Left ventricle myocardium superior (tissue), 1 donor: ENCODE measurements at regions not wholly inside any gene's neighbourhood (a gene's known extent, or its start where the extent isn't known, plus 50 kb on each side); places are given as distances from the start of the nearest gene placed in this dataset.
A peak's percentile ranks its signal among the peaks of the same experiment; 100 is the strongest.
"Not testable (repeated sequence)": the region's sequence is repeated elsewhere in the genome, so short reads cannot be mapped to it uniquely, and the experiment has no call there.

ENCODE experiments used
- ATAC-seq: fragments of 200-7000 bp; cut with Tn5 transposase; one replicate; pipeline ENCODE4 v1.9.1; 2020; ENCODE audit warnings: mild to moderate bottlenecking, moderate library complexity
- DNase-seq: peaks from one replicate; pipeline ENCODE4 v3.0.0-alpha.2; 2020
- intact Hi-C: fragments of 100-400 bp; cut with micrococcal nuclease; formaldehyde crosslinking; loops from one replicate; pipeline ENCODE4 v1.11.0; 2022
- donor health status: DM: no; HTN: yes; CAD: no; lungs with severe emphysema.

DNA sequence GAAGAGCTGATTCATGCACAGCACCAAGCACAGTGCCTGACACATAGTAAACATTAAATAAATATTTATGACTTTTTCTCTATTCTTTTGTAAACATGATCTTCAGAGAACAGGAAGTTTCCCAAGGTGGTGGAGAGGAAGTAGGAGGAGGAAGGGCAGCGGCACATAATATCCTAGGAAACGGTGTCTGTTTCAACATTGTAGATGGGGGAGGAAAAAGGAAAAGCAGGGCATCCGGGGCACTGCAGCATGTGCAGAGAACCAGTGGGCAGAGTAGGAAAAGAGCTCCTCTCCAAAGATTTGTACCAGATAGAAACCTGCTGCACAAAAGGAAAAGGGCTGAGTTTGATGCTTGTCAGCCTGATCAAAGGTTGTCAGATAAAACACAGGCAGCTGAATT is 421.7 kb upstream of the ZNF462 start:
- DNase-seq (no peak), ATAC-seq (no peak)
- intact Hi-C loops: no loop called here

GRCh38 chr9:106443520-106443919 is 419.4 kb upstream of the ZNF462 start:
- DNase-seq (no peak), ATAC-seq (no peak)
- intact Hi-C loops: no loop called here

- no peak for DNase-seq
- intact Hi-C loops: loop anchor here (5.0 kb wide), 1 partner anchor 428 kb away; no protein-coding TSS in a partner anchor
- ATAC-seq: peak; percentile 58
Observed at GRCh38 chr9:106445107-106445506, 417.9 kb upstream of the ZNF462 start.

GRCh38 chr9:106449336-106449927 is 413.5 kb upstream of the ZNF462 start:
- intact Hi-C loops: loop anchor here (5.0 kb wide), 1 partner anchor 432 kb away; no protein-coding TSS in a partner anchor
- ATAC-seq: no peak
- DNase-seq: no peak

DNA sequence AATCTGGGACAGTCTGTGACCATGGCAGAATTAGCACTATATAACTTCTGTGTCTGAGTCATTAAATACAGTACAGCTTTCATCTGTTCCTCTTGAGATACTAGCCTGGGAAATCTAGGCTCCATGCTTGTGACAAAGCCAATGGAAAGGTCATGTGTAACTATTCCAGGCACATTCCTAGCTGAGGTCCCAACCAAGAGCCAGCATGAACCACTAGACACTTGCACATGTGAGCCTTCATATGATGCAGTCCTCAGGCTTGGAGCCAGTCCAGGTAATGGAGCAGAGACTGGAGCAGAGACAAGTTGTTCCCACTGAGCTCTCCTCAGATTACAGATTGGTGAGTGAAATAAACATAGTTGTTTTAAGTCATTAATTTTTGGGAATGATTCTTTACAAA is 412.4 kb upstream of the ZNF462 start:
- DNase-seq: peak; percentile 59
- intact Hi-C loops: no loop called here
- peak; percentile 98 for ATAC-seq

DNA sequence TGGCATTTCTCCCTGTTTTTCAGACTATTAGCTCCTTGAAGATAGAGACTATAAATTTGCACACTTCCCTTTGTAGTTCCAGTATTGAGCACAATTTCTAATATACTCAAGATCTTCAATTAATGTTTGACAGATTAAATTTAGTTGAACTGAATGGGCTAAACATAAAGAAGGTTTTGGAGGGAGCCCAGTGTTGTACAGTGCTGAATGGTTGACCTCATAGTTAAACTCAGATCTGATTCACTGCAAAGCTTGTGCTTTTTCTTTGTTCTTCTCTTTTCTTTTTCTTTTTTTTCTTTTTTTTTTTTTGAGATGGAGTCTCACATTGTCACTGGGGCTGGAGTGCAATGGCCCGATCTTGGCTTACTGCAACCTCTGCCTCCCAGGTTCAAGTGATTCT is 411.7 kb upstream of the ZNF462 start:
- ATAC-seq: peak; percentile 50

GRCh38 chr9:106456581-106456980 is 406.4 kb upstream of the ZNF462 start:
- ATAC-seq: no peak
- no peak for DNase-seq
- intact Hi-C loops: no loop called here

More for the DNA sequence above, 411.7 kb upstream of the ZNF462 start:
- intact Hi-C loops: no loop called here
- DNase-seq: no peak

DNA sequence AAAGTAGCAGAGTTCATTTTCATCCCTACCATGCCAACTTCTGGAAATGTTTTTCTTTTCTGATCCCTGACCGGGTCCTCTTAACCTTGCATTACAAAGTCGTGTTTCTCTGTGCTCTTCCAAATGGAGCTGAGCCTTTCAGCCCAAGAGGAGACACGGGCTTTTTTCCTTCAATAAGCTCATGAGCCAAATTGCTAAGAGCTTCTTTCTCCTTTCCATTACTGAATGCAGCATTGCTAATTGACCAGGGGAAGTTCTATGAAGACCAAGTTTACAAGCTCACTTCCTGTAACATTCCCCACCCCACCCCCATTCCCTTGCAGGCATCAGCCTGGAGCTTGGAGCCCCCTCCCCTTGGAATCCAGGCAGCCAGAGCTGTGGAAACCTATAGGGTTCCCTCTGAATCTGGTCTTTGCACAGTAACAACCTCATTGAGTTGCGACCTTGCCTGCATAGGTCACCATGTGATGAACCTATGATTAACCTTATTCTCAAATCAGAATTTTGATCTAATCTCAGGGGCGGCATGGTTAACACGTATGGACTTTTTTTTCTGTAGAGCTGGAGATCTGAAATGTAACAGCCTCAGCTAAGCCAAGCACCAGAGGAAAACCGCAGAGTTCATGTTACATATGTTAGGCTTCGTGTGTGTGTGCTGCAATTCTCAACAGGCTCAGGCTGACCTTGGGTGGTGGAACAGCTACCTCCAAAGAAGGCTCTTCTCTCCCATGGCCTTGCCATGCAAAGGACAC is 395.7 kb upstream of the ZNF462 start:
- DNase-seq: no peak
- intact Hi-C loops: no loop called here
- ATAC-seq: no peak

DNA sequence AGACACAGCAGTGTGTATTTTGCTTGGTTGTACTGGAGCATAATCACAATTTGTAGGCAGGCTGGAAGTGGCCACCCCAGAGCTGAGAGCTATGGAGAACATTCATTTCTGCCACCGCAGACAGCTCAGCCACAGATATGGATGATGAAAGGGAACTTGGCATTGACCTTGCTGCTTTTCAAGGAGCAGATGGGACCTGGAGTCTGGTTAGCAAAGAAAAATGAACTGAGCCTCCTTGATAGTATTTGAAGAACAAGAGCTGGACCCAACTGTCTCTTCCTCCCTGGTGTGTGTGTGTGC is 395.2 kb upstream of the ZNF462 start:
- intact Hi-C loops: no loop called here

DNA sequence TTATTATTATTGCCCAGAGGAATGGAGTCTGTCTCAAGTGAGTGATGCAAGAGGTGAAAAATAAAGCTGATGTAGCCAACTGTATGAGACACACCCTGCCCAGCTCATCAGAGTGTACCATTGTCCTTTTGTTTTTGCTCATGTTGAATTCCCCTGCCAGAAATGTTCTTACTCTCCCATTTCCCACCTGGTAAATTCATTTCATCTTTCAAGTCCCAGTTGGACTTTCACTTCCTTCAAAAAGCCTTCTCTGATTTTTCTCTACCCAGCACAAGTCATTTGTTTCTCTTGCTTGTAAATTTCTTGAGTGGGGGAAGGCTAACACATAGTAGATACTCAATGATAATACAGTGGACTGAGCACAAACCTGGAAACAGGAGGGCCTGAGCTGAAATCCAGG is 394.5 kb upstream of the ZNF462 start:
- no peak for DNase-seq
- no peak for ATAC-seq
- intact Hi-C loops: no loop called here

More for the DNA sequence above, 395.2 kb upstream of the ZNF462 start:
- ATAC-seq (peak; percentile 51), DNase-seq (no peak)

DNA sequence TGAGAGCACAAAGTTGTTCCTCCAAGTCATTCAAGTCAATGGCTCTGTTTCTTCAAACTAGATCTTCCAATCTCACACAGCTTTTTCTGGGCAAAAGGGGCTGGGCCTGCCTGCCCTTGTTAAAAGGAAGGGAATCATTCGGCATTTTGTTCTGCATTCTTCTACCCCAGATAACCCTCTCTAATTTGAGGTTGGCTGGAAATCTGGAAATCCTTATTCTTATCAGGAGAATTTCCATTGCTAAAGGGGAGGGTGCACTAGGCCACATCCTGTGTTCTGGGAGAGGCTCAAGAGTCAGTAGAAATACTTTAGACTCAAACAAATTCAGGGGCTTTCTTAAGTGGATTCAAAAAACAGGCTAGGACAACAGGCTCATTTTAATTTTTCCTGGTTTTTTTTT is 384.7 kb upstream of the ZNF462 start:
- ATAC-seq (peak; percentile 69), DNase-seq (no peak)
- intact Hi-C loops: no loop called here

DNA sequence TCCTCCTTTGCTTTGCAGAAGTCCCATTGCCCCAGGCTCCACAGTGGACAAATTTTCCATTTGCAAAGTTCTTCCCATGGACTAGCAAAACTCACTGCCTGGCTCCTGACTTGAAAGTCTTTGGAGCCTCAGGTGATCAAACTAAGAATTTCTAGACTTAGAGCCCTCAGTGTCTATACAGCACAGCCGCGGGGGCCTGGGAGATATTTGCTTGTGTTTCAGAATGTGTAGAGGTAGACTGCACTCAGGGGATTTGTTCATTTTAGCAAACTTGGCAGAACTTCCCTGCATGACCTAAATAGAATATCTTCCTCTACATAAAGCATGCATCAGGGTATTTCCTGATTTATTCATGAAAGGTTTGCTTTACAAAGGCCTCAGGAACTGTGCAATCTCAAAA is 384.2 kb upstream of the ZNF462 start:
- peak; percentile 22 for ATAC-seq
- intact Hi-C loops: no loop called here
- no peak for DNase-seq

GRCh38 chr9:106479679-106480078 is 383.3 kb upstream of the ZNF462 start:
- ATAC-seq: no peak
- intact Hi-C loops: no loop called here

DNA sequence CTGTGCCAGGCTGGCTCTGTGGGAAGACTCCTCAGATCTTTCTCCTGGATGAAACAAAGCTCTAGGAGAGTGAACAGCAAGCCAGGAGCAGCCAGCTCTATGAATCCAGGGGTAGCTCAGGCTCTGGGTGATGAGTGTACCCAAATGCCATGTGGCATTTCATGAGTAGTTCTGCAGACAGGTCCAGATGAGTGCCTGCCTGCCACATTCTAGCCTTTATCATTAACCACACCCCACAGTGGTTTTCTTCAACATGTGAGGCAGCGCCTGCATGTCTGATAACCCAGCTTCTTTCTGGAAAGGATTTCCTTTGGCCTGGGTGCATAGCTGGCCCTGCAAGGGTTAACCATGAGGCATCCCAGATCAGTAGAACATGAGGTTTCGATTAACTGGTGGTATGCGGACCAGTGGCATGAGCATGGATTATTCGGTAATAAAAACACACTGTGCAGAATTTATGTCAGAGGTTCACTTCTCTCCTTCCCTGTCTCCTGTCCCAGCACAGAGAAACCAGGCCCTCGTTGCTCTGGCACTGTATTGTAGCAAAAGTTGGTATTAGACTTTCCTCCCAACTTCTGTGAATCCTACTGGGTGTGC is 381.9 kb upstream of the ZNF462 start:
- DNase-seq (no peak), ATAC-seq (no peak)
- intact Hi-C loops: no loop called here

More at GRCh38 chr9:106479679-106480078, 383.3 kb upstream of the ZNF462 start:
- DNase-seq: no peak

GRCh38 chr9:106482733-106483132 is 380.2 kb upstream of the ZNF462 start:
- ATAC-seq: peak; percentile 29
- intact Hi-C loops: no loop called here
- DNase-seq: no peak

DNA sequence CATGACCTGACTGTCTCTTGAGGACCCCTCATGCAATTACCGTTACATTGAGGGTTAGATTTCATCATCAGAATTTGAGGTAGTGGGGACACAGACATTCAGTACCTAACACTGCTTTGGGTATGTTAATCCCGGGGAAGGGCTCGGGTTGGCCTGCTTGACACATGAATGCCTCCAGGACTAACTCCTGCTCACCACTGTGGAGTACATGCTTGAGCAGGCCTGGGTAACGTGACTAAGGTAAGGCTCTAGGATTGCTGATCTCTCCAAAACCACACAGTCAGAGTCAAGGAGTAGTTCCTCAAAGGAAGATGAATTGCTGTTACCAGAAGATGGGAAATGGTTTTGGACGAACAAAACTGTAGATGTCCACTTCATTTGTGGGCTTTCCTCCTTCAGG is 376.3 kb upstream of the ZNF462 start:
- ATAC-seq (no peak), DNase-seq (no peak)
- intact Hi-C loops: no loop called here

DNA sequence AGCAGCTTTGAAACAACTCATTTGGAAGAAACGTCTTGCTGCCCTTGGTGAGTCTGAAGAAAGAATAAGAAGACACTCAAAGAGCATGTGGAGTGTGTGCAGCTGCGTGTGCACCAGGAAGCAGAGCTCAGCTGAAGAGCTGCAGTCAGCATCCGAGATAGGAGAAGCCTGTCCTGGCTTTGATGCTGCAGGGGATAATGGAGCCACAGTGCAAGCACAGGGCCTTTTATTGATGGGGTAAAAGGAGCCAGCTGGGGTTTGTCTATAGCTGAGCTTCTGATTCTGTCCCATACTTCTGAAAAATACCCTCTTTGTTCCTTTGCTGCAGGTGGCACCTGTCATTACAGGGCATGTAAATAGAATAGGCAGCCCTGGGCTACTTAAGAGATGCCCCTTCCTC is 375.7 kb upstream of the ZNF462 start:
- DNase-seq: no peak
- no peak for ATAC-seq

GRCh38 chr9:106492126-106492525 is 370.8 kb upstream of the ZNF462 start:
- ATAC-seq, intact Hi-C loops: not testable (repeated sequence)

More for the DNA sequence above, 375.7 kb upstream of the ZNF462 start:
- intact Hi-C loops: no loop called here

DNA sequence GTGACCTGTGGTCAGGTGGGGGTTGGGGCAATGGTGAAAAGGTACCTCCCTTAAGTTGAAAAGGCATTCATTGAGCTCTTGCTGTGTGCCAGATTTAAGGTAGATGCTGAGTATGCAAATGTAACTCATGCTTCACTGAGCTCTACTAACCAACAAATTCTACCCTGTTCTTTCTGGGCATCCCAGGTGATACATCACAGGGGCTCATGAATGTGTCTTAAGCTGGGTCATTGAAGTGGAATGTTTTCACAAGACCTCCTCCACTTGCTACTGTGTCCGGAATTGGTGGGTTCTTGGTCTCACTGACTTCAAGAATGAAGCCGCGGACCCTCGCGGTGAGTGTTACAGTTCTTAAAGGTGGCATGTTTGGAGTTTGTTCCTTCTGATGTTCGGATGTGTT is 362.8 kb upstream of the ZNF462 start:
- intact Hi-C loops: no loop called here
- ATAC-seq (no peak), DNase-seq (no peak)

More at GRCh38 chr9:106492126-106492525, 370.8 kb upstream of the ZNF462 start:
- DNase-seq: not testable (repeated sequence)

DNA sequence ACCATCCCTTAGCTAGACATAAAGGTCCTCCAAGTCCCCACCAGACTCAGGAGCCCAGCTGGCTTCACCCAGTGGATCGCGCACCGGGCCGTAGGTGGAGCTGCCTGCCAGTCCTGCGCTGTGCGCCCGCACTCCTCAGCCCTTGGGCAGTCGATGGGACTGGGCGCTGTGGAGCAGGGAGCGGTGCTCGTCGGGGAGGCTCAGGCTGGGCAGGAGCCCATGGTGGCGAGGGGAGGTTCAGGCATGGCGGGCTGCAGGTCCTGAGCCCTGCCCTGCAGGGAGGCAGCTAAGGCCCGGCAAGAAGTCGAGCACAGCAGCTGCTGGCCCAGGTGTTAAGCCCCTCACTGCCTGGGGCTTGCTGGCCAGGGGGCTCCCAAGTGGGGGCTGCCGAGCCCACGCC is 361.8 kb upstream of the ZNF462 start:
- ATAC-seq, DNase-seq, intact Hi-C loops: not testable (repeated sequence)

DNA sequence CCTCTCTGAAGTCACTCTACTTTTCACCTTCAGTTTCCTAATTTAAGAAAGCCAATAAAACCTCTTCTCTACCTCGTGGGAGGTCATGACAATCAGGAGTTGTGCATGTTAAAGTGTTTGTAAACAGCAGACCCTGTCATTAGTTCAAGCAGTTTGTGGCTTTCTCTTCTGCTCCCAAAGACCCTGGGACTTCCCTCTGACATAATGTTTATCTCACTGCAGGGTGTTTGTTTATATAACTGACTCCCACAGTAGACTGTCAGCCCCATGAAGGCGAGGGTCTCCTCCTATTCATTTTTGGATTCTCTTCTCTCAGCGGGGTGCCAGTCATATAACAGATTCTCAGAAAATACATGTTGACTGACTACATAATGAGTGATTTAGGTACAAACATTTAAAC is 360.0 kb upstream of the ZNF462 start:
- intact Hi-C loops: no loop called here
- DNase-seq: no peak
- ATAC-seq: no peak
